Psoas muscle (tissue), 7 donors: ENCODE measurements at regions not wholly inside any gene's neighbourhood (a gene's known extent, or its start where the extent isn't known, plus 50 kb on each side); places are given as distances from the start of the nearest gene placed in this dataset.
A peak's percentile ranks its signal among the peaks of the same experiment; 100 is the strongest.

Experiments used
- ATAC-seq, 4 donors: fragments of 200-7000 bp; cut with Tn5 transposase; one replicate each; pipeline ENCODE4 v1.9.1; 2020; ENCODE audit warnings: moderate library complexity in 3 of 4, mild to moderate bottlenecking in 2 of 4
- DNase-seq, 2 donors: peaks; one replicate each; pipeline ENCODE4 v3.0.0-alpha.2; 2020
- H3K27ac ChIP-seq: fragments of 200-600 bp; one replicate; pipeline ENCODE4 v1.8.0; 2022
- H3K27me3 ChIP-seq, 3 donors: fragments of 200-600 bp in 1 of 3; one replicate each; pipeline versions ENCODE4 v1.6.1 to v1.8.0; 2013 to 2022; ENCODE audit warnings: low read length in 2 of 3, mild to moderate bottlenecking in 2 of 3, moderate library complexity in 1 of 3; ENCODE audit not compliant: insufficient read depth in 3 of 3
- H3K36me3 ChIP-seq, 2 donors: fragments of 200-600 bp in 1 of 2; one replicate each; pipeline versions ENCODE4 v1.6.1 to v1.8.0; 2013 to 2022; ENCODE audit warnings: low read depth in 1 of 2, mild to moderate bottlenecking in 1 of 2, moderate library complexity in 1 of 2; ENCODE audit not compliant: insufficient read depth in 1 of 2
- H3K4me1 ChIP-seq: fragments of 200-600 bp; one replicate; pipeline ENCODE4 v1.8.0; 2022
- H3K4me3 ChIP-seq: fragments of 200-600 bp; one replicate; pipeline ENCODE4 v1.8.0; 2022; ENCODE audit warnings: mild to moderate bottlenecking
- H3K9me3 ChIP-seq: fragments of 200-600 bp; one replicate; pipeline ENCODE4 v1.8.0; 2022
- CTCF ChIP-seq: fragments of 200-600 bp; IDR thresholded peaks from one replicate; pipeline ENCODE4 v1.8.0; 2022; ENCODE audit warnings: antibody characterized with exemption
- WGBS, 3 donors: extraction: QIAGEN DNeasy Blood & Tissue Kit; methylation state at CpG; one replicate each; pipeline versions ENCODE4 v1.1.6 to v1.1.7; 2013; 5-methylcytosine and 5-hydroxymethylcytosine counted together
- intact Hi-C, 2 donors: fragments of 100-400 bp; cut with DNase I; formaldehyde crosslinking; loops; one replicate each; pipeline versions ENCODE4 v1.11.0 to v1.14.2; 2022
- donor health status: healthy with polysubstance abuse.
- donor health status: DM: no; HTN: no; CAD: no; lungs with moderate emphysema.
- donor health status: Bipolar disorder and iron deficiency.
- donor health status: healthy.
- donor health status: DM: yes; HTN: yes; CAD: no.
- donor health status: DM: no; HTN: no; CAD: no.
- donor health status: DM: yes; HTN: yes; CAD: no.

- no peak for ATAC-seq
- WGBS, 3 donors: 47 to 73% (median 54%) methylated on average over 5 of the region's 5 CpGs
Measured at GRCh38 chr11:15705891-15706290, 591.2 kb downstream of the INSC start.

GRCh38 chr11:15707194-15707593 is 592.5 kb downstream of the INSC start:
- H3K27me3 ChIP-seq: no peaks in the 10 kb centered on the region
- H3K4me3 ChIP-seq: no peak overlapping the region
- whole genome bisulfite sequencing, 3 donors: 28 to 44% (median 40%) methylated on average over 1 of the region's 1 CpG
- no peak for DNase-seq
- H3K9me3 ChIP-seq: no peaks in the 10 kb centered on the region
- H3K4me1 ChIP-seq: peaks cover 22% of the 10 kb centered on the region
- H3K27ac ChIP-seq: no peak overlapping the region
- TF ChIP-seq CTCF: no peak
- no peak for ATAC-seq
- no peaks in the 10 kb centered on the region for H3K36me3 ChIP-seq
- intact Hi-C loops: no loop called here

More at GRCh38 chr11:15705891-15706290, 591.2 kb downstream of the INSC start:
- no peak overlapping the region for H3K27ac ChIP-seq
- H3K27me3 ChIP-seq: no peaks in the 10 kb centered on the region
- H3K36me3 ChIP-seq: no peaks in the 10 kb centered on the region
- H3K4me1 ChIP-seq: peaks cover 16% of the 10 kb centered on the region
- no peak for TF ChIP-seq CTCF
- DNase-seq: no peak
- H3K9me3 ChIP-seq: no peaks in the 10 kb centered on the region
- intact Hi-C loops: loop anchor here in 1 of 2 donors (2.0 kb wide), 1 partner anchor 15 kb away; no protein-coding TSS in a partner anchor
- no peak overlapping the region for H3K4me3 ChIP-seq

GRCh38 chr11:15707971-15708370 is 593.2 kb downstream of the INSC start:
- H3K4me3 ChIP-seq: no peak overlapping the region
- peak; percentile 48 to 71 (median 52) for ATAC-seq
- peaks cover 22% of the 10 kb centered on the region for H3K4me1 ChIP-seq
- 36 to 44% (median 41%) methylated on average over 2 of the region's 2 CpGs for WGBS, 3 donors
- intact Hi-C loops: no loop called here
- no peaks in the 10 kb centered on the region for H3K27me3 ChIP-seq
- peak in 1 of 2 donors; percentile 78 for DNase-seq
- no peaks in the 10 kb centered on the region for H3K9me3 ChIP-seq
- no peak overlapping the region for H3K27ac ChIP-seq
- TF ChIP-seq CTCF: no peak
- H3K36me3 ChIP-seq: no peaks in the 10 kb centered on the region

GRCh38 chr11:15710580-15711275 is 596.0 kb downstream of the INSC start:
- WGBS, 3 donors: 19 to 41% (median 30%) methylated on average over 3 of the region's 3 CpGs
- no peak for TF ChIP-seq CTCF
- ATAC-seq: peak; percentile 76 to 96 (median 91)
- Histone ChIP-seq H3K36me3 (no peaks in the 10 kb centered on the region), H3K9me3 (no peaks in the 10 kb centered on the region), H3K27ac (peak overlapping the region; percentile 67), H3K4me1 (peaks cover 22% of the 10 kb centered on the region), H3K4me3 (peak overlapping the region; percentile 10), H3K27me3 (no peaks in the 10 kb centered on the region)
- DNase-seq: peak in 1 of 2 donors; percentile 81
- intact Hi-C loops: no loop called here

- no peaks in the 10 kb centered on the region for H3K27me3 ChIP-seq
- H3K4me1 ChIP-seq: peaks cover 22% of the 10 kb centered on the region
- intact Hi-C loops: no loop called here
- H3K27ac ChIP-seq: peak overlapping the region; percentile 67
- H3K4me3 ChIP-seq: no peak overlapping the region
- no peaks in the 10 kb centered on the region for H3K9me3 ChIP-seq
- ATAC-seq: no peak
- H3K36me3 ChIP-seq: no peaks in the 10 kb centered on the region
- DNase-seq: no peak
- 53 to 77% (median 66%) methylated on average over 2 of the region's 2 CpGs for WGBS, 3 donors
- TF ChIP-seq CTCF: no peak
Measured at GRCh38 chr11:15711311-15711710, 596.6 kb downstream of the INSC start.
